ENCODE measurements at regions not wholly inside any gene's neighbourhood (a gene's known extent, or its start where the extent isn't known, plus 50 kb on each side); places are given as distances from the start of the nearest gene placed in this dataset.
"Not testable (repeated sequence)": the region's sequence is repeated elsewhere in the genome, so short reads cannot be mapped to it uniquely, and the experiment has no call there.

DNA sequence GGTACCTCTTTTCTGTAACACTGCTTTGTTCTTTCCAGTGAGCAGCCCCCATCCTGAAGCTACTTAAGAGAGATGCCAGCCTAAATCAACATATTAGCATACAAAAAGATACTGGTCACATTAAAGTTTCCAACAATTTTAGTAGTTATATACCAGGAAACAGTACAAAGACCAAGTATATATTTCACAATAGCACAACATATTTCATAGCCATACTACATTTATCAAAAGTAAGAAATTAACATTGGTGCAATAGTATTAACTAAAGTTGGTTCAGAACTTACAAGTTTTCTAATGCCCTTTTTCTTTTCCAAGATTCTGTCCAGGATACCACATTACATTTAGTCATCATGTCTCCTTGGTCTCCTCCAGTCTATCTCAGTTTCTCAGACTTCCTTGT lies 641.0 kb upstream of the GJE1 start:
- no peak for DNase-seq

DNA sequence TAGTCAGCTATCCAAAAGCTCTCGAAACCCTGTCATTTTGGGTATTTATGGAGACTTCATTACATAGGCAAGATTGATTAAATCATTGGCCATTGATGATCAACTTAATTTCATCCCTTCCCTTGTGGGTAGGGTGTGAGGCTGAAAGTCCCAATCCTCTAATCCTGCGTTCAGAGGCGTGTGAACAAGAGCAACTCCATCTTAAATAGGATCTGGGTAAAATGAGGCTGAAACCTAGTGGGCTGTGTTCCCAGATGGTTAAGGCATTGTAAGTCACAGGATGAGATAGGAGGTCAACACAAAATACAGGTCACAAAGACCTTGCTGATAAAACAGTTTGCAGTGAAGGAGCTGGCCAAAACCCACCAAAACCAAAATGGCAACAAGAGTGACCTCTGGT lies 641.7 kb upstream of the GJE1 start:
- DNase-seq: no peak

DNA sequence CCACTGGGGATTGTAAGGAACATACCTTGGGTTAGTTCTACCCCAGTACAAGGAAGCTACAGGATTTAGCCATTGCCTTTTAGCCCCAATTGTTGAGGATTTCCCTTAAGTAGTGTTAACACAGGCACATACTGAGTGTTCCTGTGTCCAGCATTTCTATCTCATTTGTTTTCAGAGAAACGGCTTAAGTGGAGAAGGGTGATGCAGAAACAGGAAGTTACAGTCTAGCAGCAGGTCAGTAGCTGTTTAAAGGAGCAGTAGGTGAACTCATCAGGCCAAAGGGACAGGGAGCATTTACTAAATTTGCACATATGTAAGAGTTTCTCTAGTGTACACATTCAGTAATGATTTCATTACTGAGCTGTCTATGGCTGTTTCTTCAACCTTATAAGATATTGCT lies 644.2 kb upstream of the GJE1 start:
- no peak for DNase-seq

DNA sequence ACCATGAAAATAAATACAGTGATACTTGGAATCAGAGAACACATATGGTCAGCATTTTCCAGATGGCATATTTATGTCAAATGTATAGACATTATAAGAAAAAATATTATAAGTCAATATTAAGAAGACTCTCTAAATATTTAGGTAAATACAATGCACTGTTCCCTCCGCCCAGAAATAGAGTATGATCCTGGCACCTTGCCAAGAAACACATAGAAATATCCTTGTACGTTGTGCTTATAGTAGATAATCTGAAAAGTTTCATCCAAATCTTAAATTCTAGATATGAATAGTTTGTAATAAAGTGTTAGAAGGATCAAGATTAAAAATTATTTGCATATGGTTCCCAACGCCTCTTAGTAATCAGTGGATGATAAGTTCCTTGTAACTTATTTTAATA lies 645.8 kb upstream of the GJE1 start:
- no peak for DNase-seq

DNA sequence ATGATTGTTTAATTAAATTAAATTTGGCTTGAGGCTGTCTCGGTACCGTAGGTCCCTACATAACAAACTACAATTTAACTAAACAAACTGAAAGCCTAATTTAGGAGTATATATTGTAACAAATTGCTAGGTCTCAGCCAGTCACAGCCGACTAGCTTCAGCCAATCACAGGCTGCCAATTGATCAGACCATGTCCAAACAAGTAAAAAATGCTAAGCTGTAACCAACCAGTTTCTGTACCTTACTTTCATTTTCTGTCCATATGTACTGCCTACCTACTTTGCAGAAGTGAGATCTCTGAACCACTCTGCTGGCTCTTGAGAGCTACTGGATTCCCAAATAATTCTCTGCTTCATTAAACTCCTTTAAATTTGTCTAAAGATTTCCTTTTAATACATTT lies 648.0 kb upstream of the GJE1 start:
- peak; percentile 74 for DNase-seq

DNA sequence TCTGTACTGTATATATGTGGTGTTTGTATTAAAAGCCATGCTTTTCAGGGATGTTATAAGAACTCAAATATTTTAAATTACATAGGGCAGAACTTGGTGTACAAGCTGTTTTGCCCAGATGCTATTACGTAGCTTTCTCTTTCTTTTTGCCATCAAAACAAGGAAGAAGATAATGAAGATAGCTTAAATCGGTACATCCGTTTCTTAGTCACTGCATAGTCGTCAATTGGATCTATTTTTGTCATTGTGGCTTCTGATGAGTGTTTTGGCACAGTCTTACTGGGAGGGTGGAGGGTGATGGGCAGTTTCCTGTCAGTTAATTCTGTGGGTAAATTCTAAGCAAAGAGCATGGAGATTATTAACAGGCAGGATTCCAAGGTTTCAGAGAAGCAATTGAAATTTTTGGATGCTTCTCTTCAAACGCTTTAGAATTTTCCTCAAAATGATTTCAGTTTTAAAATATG lies 649.1 kb upstream of the GJE1 start:
- DNase-seq: peak; percentile 61

DNA sequence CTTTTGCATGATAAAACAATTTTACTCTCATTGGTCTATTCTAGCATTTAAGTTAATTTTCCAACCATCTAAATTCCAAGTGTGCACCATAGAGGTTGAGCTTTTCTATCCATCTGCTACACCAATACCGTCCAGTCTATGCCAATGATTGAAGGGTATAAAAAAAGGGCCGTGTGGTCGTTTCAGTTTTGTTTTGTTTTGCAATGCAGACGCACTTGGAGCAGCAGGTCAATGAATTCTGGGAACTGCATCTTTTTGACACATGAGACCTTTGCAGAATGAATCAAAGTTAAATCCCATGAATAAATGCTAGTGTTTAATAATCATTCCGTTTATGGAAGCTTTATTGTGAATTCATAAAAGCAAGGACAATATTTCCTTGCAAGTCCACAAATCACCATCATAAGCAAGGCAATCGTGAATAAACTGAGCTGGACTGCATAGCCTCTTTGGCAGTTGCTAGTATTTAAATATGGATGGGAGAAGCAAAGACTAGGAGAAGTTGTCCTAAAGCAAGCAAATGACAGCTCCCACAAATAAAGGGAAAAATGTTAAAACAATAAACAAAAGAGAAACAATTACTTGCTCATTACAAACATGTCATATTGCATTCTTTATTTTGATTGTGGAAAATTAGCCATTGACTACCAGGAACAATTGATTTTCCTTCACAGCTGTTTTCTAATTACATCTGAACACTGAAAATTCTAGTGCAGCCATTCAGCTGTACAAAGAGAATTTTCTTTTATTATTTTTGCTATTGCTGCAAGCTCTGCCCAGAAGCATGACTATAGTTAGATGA lies 649.7 kb upstream of the GJE1 start:
- DNase-seq: no peak

DNA sequence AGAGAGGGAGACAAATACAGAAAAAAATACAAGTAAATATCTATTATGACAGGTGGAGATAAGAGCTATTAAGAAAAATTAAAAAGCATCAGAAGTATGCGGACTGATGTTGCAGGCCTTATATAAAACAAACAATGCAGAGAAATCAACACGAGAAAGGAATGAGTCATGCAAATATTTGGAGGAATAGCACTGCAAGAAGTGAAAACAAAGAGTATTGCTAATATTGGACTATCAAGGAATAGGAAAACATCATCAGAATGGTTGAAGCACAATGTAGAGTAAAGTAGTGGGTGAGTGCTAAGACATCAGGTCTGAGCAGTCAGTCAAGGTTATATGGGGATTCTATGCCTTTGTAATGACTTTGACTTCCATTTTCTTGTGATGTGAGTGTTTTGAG lies 657.5 kb upstream of the GJE1 start:
- no peak for DNase-seq

DNA sequence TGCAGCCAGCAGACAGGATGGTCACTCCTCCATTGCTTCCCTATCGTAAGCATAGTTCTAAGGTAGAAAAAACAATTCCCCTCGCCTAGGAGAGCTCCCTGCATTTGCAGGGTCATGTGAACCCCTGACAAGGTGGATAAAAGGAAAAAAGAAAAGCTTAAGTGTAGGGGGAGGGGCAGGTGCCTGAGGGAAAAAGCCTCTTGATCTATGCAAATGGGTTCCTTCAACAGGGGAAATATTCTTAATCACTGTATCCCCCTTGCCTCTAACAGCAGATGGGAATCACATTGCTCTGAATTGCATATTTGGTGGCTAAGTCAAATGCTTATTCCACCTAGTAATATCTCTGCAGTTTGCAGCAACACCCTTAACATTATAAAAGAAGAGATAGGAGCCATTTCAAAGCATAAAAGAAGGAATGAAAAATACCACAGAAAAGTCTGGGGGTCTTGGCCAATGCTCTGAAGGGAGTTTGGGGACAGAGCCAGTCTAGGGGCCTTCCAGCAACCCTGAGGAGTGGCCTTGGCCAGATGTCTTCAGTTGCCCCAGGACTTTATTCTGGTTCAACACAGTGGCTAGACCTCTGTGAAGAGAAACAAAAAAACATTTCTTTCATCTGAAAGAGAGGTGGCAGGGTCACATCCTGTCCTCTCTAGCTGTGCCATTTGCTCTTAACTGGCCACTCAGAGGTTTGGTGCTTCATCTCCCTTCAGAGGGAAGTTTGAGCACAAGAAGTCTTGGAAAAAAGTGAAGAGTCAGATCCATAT lies 660.4 kb upstream of the GJE1 start:
- DNase-seq: no peak

DNA sequence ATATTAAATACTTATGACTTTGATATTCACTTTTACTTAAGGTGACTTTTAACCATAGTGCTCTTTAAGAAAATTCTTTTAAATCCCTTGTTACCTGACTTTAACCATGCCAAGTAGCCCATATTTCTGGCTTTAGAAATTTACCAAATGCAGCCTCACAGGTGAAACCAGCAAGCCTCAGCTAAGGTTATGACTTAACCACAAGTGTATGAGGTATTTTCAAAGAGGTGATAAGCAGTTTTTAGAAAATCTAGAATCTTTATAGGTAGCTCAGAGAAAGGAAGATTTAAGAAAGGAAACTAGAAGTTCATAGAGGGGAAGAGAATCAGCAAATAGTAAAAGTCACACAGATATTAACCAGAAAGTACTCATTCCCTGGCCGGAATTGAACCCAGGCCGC lies 661.9 kb upstream of the GJE1 start:
- DNase-seq: no peak

DNA sequence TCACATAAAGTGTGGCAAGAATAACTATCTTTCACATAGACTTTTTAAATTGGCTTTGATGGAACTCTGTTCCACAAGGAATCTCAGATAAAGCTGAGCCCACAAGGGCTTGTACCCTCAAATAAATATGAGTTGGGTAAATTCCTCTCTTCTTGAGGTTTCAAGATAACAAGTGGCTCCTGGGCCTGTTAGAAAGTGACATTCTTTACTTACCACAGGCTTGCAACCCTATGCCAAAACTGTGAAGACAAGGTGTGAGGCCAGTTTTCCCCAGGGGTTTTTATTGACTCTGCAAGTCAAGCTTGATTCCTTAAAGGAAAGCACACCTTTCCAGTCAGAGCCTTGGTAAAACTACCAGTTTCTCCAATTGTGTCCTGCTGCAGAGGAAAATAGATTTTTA lies 664.8 kb upstream of the GJE1 start:
- DNase-seq: no peak

DNA sequence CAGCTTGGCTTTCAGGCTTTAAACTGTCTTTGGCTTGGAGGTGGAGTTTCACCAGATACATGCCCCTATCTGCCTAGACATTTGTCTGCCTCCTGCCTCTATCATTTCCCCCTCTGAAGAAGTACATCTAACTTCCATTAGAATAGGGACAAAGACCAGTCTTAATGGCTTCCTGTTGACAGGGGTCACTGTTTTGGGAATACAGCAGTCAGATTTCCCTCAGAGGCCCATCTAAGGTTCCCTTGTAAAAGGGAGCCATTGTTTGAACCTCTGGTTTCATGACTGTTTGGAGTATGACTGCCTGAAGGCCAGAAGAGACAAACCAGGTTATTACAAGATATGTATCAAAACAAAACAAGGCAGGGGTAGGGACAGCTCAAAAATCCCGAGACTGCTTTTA lies 665.7 kb upstream of the GJE1 start:
- DNase-seq: no peak

DNA sequence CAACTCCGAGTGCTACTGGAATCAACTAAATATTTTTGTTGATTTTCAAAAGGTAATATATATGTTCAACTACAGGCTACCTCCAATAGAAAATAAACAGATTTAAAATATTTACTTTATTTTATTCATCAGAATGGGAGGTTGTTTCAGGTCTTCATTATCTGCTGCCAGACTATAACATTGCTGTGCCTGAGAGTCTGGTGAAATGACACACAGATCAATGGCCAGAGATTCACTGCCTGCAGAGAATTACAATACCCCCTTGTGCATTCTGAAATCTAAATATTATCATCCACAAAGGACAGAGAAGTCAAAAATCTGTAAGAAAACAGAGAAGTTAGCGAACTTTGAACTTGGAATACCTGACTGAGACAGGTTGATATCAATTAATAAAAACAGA lies 667.8 kb upstream of the GJE1 start:
- no peak for DNase-seq

DNA sequence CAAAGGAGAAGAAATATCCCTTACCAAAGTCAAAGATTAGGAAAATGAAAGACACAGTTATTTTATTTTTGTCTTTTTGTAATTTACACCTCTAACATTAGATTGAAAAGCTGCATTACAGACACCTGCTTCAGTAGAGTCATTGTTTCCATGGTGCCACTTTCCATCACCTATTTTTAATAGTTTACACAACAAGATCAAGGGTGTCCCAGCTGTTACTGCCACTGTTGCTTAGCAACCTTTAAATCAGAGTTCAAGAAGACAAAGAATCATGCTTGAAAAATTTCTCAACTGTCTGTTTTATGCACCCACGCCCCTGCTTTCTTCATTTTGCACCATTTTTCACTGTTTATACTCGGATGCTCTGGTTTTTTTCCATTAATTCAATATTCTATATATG lies 668.2 kb upstream of the GJE1 start:
- DNase-seq: peak; percentile 4

DNA sequence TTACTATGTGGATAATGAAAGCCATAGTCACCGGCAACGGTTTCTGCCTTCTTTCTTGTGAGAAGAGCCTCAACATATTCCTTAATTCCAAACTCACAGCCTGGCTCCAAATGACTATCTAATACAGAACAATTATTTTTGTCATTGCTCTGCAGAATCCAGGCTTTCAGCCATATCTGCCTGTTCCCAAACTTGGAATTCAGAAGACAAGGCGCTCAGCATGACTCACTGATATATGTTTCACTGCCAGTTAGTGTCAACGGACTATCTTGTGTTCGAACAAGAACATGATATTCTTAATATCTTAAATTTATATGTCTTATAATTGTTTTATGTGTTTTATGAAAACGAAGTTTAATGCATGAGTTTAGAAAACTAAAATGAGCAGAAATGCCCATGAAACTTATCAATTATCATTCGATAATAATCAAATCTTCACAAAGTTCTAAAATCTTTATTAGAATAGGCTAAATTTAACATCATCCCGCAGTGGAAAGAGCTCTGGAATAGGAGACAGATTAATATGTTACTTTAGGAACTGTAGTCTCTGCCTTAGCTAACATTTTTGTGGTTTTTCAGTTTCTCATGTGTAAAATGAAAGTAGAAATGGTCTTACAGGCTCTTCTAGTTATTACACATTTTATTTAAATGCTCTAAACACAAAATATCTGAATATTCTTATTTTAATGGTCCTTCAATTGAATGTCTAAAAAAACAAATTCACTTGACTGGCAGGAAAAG lies 669.3 kb upstream of the GJE1 start:
- DNase-seq: no peak

DNA sequence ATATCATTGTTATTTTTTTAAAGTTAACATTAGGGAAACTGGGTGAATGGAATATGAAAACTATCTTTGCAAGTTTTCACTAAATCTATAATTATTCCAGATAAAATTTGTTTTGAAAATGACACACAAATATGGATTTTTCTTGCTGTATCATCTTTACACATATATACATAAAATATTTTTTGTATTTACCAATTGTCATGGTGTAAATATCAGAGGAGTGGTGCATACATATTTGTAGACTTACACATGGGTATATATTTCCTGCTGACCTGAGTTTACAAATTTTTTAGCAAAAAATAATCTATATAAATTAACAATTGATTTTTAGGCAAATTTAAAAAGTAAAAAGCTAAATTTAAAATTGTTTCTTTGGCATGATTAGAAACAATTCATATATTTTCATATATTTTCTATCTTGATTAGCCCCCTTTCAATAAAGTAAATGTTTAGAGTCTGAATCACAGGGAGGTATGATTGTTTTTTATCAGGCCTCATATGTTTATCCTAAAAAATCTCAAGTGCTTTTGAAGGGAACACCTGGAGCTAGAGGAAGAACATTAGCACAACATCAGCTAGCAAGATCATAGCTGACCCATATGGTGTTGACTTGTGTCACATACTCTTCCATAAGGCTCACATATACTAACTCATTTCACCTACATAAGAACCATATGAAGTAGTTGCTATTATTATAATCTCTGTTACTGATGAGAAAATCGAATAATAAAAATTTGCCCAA lies 671.8 kb upstream of the GJE1 start:
- DNase-seq: no peak

DNA sequence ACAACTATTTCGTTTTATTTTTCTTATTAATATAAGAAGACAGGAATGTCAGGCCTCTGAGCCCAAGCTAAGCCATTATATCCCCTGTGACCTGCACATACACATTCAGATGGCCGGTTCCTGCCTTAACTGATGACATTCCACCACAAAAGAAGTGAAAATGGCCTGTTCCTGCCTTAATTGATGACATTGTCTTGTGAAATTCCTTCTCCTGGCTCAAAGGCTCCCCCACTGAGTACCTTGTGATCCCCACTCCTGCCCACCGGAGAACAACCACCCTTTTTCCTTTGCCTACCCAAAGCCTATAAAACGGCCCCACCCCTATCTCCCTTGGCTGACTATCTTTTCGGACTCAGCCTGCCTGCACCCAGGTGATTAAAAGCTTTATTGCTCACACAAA lies 672.5 kb upstream of the GJE1 start:
- not testable (repeated sequence) for DNase-seq

DNA sequence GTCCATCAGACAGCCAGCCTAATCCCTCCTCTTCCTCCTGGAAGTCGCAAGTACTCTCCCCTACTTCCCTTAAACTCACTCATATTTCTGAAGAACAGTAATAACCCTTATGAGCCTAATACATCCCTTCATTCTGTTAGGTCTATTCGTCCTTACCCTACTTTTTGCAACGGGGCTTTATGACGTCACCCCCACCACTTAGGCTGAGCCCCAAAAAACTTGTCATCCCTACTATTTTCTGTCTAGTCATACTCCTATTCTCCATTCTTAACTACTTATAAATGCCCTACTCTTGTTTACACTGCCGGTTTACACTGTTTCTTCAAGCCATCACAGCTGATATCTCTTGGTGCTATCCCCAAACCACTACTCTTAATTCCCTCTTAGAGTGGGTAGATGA lies 674.7 kb upstream of the GJE1 start:
- not testable (repeated sequence) for DNase-seq

DNA sequence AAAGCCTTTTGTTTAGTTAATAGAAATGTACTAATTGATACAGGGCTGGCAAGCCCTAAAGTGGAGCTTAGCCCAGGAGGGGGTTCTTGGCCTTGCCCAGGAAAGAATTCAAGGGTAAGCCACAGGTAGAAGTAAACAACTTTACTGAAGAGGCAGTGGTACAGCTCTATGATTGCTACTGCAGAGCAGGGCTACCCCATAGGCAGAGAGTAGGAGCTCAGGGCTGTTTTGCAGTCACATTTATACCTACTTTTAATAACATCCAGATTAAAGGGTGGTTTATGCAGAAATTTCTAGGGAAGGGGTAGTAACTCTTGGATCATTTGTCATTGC lies 680.4 kb upstream of the GJE1 start:
- DNase-seq: no peak

DNA sequence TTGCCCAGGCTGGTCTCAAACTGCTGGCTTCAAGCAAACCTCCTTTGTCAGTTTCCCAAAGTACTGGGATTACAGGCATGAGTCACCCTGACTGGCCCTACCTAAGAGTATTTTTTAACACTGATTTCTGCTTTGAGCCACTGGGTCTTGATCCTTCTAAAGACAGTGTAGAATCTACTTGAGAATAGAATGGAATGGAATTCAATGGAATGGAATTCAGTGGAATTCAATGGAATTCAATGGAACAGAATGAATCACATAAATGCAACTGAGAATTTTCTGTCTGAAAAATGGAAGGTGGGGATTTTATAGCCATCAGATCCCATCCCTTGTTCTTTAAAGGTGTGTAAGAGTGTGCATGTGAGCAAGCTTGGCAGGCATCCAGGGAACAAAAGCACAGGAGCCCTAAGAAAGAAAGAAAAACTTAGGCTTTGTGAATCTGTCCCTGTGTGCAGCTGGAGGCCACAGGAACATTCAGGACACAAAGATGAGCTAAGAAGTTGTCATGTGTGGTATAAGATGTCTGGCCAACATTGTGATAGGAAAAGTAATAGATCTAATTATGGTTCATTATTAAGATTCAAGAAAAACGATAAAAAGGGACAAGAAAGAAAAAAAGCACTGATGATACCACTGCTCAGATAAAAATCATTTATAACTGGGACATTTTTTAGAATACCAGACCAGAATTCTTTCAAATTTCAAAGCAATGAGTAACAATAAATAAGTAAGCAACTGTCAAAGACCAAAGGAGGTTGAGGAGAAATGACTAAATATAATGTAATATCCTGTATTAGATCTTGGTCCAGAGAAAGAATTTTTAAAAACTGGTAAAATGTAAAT lies 681.0 kb upstream of the GJE1 start:
- no peak for DNase-seq

DNA sequence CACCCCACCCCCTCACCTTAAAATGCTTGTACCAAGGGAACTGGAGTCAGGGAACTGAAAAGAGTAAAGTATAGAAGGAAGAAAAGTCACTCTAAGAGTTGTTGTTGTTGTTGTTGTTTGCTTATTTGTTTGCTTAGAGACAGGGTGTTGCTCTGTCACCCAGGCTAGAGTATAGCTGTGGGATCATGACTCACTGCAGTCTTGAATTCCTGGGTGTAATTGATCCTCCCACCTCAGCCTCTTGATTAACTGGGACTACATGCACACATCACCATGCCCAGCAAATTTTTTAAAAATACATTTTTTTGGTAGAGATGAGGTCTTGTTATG lies 681.6 kb upstream of the GJE1 start:
- DNase-seq: no peak

DNA sequence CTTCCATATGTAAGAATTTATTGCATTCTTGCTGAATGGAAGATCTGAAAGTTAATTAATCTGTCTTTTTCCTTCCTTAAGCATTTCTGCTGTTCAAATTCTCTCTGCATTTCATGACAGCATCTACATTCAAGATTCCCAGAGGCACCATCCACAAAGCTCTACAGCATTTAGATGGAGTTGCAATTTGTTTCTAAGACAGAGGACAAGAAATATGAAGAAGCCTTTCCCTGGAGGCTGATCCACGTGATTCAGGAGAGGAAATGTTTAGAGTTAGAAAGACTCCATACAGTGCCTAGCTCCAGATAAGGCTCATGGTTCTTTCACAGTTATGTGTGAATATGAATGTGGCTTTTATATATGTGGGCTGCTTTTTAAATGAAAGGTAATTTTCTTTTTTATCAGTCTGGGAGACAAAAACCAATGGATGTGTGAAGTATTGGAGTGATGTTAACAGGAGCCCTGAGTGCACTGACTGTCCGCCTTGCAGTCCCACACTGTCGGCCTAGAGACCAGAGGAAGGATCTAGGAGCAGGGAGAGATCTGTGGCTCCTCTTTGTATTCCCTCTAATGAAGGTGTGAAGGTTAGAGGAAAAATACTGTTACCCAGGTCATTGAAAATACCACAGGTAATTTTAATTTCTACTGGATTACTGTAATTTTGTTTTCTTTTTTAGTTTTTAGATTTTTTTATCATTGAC lies 686.6 kb upstream of the GJE1 start:
- no peak for DNase-seq
